Lung (tissue), 11 donors: ENCODE measurements at regions not wholly inside any gene's neighbourhood (a gene's known extent, or its start where the extent isn't known, plus 50 kb on each side); places are given as distances from the start of the nearest gene placed in this dataset.

Experiments
- ATAC-seq: fragments of 200-7000 bp; cut with Tn5 transposase; one replicate; pipeline ENCODE4 v1.9.1; 2020; ENCODE audit warnings: moderate number of reproducible peaks; ENCODE audit not compliant: insufficient read depth, low FRiP score
- DNase-seq, 3 donors: peaks; one replicate each; pipeline ENCODE4 v3.0.0-alpha.2; 2013 to 2017
- H3K27ac ChIP-seq, 2 donors: one replicate each; pipeline ENCODE4 v1.5.1; 2013; ENCODE audit warnings: mild to moderate bottlenecking in 2 of 2, moderate library complexity in 2 of 2, control low read depth in 1 of 2, inconsistent platforms in 1 of 2, low read depth in 1 of 2, low read length in 1 of 2
- H3K27me3 ChIP-seq, 3 donors: one replicate each; pipeline ENCODE4 v1.5.1; 2013; ENCODE audit warnings: low read length in 2 of 3; ENCODE audit not compliant: control insufficient read depth in 3 of 3, insufficient read depth in 3 of 3
- H3K36me3 ChIP-seq, 4 donors: one replicate each; pipeline ENCODE4 v1.5.1; 2013; ENCODE audit warnings: low read length in 4 of 4, mild to moderate bottlenecking in 1 of 4, moderate library complexity in 1 of 4; ENCODE audit not compliant: control insufficient read depth in 4 of 4, insufficient read depth in 4 of 4
- H3K4me1 ChIP-seq, 5 donors: one replicate each; pipeline ENCODE4 v1.5.1; 2013; ENCODE audit warnings: low read length in 5 of 5, mild to moderate bottlenecking in 2 of 5, moderate library complexity in 1 of 5; ENCODE audit not compliant: control insufficient read depth in 5 of 5, insufficient read depth in 5 of 5
- H3K4me3 ChIP-seq: one replicate; pipeline ENCODE4 v1.5.1; 2013; ENCODE audit warnings: mild to moderate bottlenecking, control low read depth, moderate library complexity
- H3K9ac ChIP-seq, 2 donors: one replicate each; pipeline ENCODE4 v1.5.1; 2013; ENCODE audit warnings: low read length in 2 of 2, control low read depth in 1 of 2; ENCODE audit not compliant: insufficient read depth in 1 of 2
- H3K9me3 ChIP-seq, 4 donors: one replicate each; pipeline ENCODE4 v1.5.1; 2013; ENCODE audit warnings: low read length in 3 of 4, mild to moderate bottlenecking in 1 of 4, moderate library complexity in 1 of 4; ENCODE audit not compliant: control insufficient read depth in 4 of 4, insufficient read depth in 3 of 4
- CTCF ChIP-seq: IDR thresholded peaks from 2 replicates; pipeline ENCODE4 v1.5.1; 2012; ENCODE audit warnings: mild to moderate bottlenecking; ENCODE audit errors: control extremely low read depth, extremely low read depth
- WGBS, 2 donors: extraction: QIAGEN DNeasy Blood & Tissue Kit; methylation state at CpG; one replicate each; pipeline ENCODE4 v1.1.7; 2013; 5-methylcytosine and 5-hydroxymethylcytosine counted together
- donor health status: control.
- donor health status: control.
- donor health status: Bipolar disorder and iron deficiency.
- donor health status: healthy.
- donor health status: DM: yes; HTN: yes; CAD: no.

DNA sequence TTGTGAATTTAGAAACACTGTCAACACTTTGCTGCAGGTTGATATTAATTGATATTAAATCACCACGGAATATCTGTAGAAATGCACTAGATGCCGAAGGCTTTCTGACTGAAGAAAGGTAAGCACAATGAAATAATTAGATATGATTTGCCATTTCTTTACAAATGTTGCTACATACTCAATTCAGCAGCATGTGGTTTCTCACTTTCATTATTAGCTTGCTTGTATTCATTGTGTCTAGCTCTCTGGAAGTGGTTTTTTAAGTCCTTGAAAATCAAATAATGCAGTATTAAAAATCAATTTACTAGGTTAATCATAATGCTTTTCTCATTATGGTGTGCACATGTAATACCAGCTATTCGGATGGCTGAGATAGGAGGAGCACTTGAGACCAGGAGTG lies 231.3 kb upstream of the MARCKS start:
- Histone ChIP-seq H3K9ac (no peak overlapping the region), H3K9me3 (no peaks in the 10 kb centered on the region), H3K27ac (no peak overlapping the region), H3K4me3 (no peak overlapping the region), H3K36me3 (no peaks in the 10 kb centered on the region), H3K27me3 (no peaks in the 10 kb centered on the region), H3K4me1 (peaks cover under 1 to 14% (median 4%) of the 10 kb centered on the region in 5 donors)
- 93 to 97% methylated on average over 3 of the region's 3 CpGs for WGBS, 2 donors
- ATAC-seq (no peak), DNase-seq (no peak)
- TF ChIP-seq CTCF, result no peak

DNA sequence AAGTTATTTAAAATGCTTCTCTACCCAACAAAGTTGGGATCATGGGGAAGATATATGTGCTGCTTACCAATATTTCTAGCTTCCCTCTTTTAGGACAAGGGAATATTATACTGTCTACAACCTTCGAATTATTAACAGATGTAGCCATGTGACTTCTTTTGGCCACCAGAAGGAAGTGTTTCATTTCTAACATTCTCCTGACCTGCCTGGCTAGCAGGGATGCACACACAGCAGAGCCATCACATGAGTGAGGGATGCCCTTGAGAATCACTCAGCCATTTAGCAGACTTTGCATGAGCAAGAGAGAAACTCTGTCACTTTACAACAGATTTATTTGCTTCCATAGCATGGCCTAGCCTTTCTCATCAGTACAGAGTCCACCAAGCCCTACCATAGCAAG lies 230.7 kb upstream of the MARCKS start:
- Histone ChIP-seq H3K9me3 (no peaks in the 10 kb centered on the region), H3K9ac (no peak overlapping the region), H3K36me3 (no peaks in the 10 kb centered on the region), H3K27me3 (no peaks in the 10 kb centered on the region), H3K27ac (no peak overlapping the region), H3K4me1 (peaks cover 4 to 20% (median 7%) of the 10 kb centered on the region in 5 donors), H3K4me3 (no peak overlapping the region)
- 71 to 89% methylated on average over 1 of the region's 1 CpG for WGBS, 2 donors
- DNase-seq, result no peak
- no peak for TF ChIP-seq CTCF
- no peak for ATAC-seq

DNA sequence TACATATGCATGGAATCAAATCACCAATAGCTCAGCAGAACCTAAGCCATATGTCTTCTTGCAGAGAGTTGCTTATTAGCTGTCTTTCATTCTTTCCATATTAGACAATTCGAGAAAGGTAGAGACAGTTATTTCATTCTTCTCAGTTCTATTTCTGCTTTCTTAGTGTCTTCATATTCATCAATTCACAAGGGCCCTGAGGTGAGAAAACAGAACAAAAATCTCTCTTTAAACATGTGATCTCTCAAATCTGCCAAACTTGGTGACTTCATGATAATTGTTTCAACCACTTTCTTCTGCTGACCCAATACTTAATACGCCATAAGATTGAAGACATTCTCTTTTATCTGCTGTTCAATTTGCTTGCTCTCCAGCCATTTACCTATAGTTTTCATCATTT lies 229.7 kb upstream of the MARCKS start:
- WGBS, 2 donors, result 94 to 95% methylated on average over 2 of the region's 2 CpGs

More for the DNA sequence above, 229.7 kb upstream of the MARCKS start:
- Histone ChIP-seq H3K27ac (no peak overlapping the region), H3K4me3 (no peak overlapping the region), H3K4me1 (peaks cover 6 to 28% (median 8%) of the 10 kb centered on the region in 5 donors), H3K9ac (no peak overlapping the region), H3K36me3 (no peaks in the 10 kb centered on the region), H3K9me3 (no peaks in the 10 kb centered on the region), H3K27me3 (no peaks in the 10 kb centered on the region)
- DNase-seq (no peak), ATAC-seq (no peak)
- no peak for TF ChIP-seq CTCF
